ENCODE measurements at regions not wholly inside any gene's neighbourhood (a gene's known extent, or its start where the extent isn't known, plus 50 kb on each side); places are given as distances from the start of the nearest gene placed in this dataset.
"Not testable (repeated sequence)": the region's sequence is repeated elsewhere in the genome, so short reads cannot be mapped to it uniquely, and the experiment has no call there.

DNA sequence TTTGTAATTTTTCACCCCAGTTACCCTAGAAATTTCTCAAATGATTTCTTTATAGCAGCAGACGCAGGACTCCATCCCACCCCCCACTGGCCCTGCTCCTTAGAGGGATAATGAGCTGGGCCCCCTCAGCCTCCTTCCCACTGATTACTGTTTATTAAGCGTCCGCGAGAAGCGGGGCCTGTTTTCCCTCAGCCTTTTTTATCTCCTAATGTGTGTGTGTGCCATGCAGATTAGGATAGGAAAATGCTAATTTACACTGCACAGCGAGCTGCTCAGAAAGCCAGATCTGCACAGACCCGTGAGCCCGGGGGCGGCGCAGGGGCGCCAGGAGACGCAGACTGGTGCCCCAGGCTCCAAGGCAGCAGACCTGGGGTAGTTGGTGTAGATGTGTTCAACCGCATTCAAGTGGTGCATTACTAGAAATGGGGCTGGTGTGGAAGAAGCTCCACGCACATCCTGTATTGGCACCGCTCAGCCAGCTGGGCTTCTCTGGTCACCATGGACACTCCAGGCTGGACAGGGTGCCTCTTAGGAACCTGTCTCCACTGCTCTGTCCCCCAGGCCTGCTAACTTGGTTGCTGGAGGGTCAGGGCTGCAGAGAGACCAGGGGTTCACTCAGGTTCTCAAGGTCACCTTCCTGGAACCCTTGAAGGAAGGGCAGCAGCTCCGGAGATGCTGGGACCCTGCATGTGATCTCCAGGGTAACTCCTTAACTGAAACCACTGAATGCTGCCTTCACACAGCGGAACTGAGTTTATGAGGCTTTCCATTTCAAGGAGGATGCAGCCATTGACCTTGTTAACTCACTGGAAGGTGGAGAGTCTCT is 256.3 kb downstream of the ERMARD start:
- DNase-seq: no peak

DNA sequence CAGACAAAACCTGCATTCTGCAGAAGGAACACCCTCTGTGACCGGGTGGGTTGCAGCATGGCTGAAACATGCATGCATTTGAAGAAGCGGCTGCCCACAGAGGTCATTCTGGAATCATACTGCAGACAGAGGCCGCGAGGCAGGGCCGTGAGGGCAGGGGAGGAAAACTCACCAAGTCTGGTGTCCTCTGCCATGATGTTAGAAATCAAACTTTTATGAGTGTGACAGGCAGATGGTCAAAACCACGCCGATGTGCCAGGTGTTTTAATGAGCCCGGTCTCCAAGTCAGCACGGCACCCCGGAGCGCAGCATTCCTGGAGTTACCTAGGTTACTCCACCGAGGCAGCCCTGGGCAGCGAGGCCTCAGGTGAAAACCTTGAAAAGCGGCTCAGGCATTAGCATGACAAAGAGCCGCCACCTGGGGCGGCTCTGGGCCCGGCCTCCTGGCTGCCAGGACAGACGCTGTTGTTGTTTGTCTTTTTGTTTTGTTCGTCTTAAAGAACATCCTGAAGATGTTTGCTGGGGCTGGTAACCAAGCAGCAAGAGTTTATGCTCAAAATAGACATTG is 255.6 kb downstream of the ERMARD start:
- peak; percentile 64 for DNase-seq

- DNase-seq: no peak
Observed at GRCh38 chr6:170006071-170006899, 254.9 kb downstream of the ERMARD start.

DNA sequence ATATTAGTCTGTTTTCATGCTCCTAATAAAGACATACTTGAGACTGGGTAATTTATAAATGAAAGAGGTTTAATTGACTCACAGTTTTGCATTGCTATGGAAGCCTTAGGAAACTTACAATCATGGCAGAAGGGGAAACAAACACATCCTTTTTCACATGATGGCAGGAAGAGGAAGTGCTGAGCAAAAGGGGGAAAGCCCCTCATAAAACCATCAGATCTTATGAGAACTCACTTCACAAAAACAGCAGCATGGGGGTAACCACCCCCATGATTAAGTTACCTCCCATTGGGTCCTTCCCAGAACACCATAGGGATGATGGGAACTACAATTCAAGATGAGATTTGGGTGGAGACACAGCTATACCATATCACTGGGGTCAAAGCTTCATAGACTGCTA is 254.2 kb downstream of the ERMARD start:
- no peak for DNase-seq

- DNase-seq: no peak
Observed at GRCh38 chr6:170004585-170005210, 253.3 kb downstream of the ERMARD start.

GRCh38 chr6:170003451-170004160 is 252.2 kb downstream of the ERMARD start:
- no peak for DNase-seq

GRCh38 chr6:170003027-170003426 is 251.6 kb downstream of the ERMARD start:
- DNase-seq: no peak

DNA sequence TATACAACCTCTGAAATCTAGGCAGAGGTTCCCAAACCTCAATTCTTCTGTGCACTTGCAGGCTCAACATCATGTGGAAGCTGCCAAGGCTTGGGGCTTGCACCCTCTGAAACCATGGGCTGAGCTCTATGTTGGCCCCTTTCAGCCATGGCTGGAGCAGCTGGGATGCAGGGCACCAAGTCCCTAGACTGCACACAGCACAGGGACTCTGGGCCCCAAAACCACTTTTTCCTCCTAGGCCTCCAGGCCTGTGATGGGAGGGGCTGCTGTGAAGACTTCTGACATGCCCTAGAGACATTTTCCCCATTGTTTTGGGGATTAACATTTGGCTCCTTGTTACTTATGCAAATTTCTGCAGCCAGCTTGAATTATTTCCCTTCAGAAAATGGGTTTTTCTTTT is 250.4 kb downstream of the ERMARD start:
- DNase-seq: not testable (repeated sequence)

- no peak for DNase-seq
Observed at GRCh38 chr6:170000071-170000843, 248.8 kb downstream of the ERMARD start.

GRCh38 chr6:169999367-169999766 is 247.9 kb downstream of the ERMARD start:
- DNase-seq: no peak

DNA sequence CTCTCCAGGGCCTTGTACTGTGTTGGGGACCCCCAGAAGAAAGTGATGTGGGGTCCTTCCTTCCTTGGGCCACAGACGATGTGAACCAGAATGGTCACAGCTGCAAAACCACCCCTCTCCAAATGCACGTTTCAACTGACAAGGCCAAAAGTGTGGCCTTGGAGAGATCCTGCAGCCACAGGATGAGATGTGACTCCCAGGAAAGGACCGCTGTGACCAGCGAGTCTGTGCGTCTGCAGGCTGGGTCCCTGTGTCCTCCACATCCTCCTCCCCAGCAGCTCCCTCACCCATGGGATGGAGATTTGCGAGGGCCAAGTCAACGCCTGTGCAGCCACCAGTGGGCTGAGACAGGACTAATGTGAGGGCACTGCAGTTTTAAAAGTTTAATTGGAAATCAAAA is 247.0 kb downstream of the ERMARD start:
- DNase-seq: no peak

DNA sequence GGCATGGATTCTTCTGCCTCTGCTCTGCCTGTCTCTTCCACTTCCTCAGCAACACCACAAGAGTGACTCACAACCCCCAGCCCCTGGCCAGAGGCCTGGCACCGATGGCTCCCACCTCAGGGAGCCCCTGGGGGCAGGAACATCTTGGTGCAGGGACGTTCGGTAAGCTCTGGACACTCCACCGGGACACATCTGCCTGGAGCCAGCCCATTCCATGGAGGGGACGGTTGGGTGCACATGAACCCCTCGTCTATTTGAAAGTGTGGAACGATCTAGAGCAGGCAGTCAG is 246.5 kb downstream of the ERMARD start:
- DNase-seq: no peak

- DNase-seq: no peak
Observed at GRCh38 chr6:169997187-169997929, 245.9 kb downstream of the ERMARD start.

- no peak for DNase-seq
Observed at GRCh38 chr6:169996378-169997051, 245.1 kb downstream of the ERMARD start.

GRCh38 chr6:169994739-169995138 is 243.3 kb downstream of the ERMARD start:
- no peak for DNase-seq

- no peak for DNase-seq
Observed at GRCh38 chr6:169993861-169994481, 242.5 kb downstream of the ERMARD start.

- DNase-seq: no peak
Observed at GRCh38 chr6:169991913-169992312, 240.5 kb downstream of the ERMARD start.

DNA sequence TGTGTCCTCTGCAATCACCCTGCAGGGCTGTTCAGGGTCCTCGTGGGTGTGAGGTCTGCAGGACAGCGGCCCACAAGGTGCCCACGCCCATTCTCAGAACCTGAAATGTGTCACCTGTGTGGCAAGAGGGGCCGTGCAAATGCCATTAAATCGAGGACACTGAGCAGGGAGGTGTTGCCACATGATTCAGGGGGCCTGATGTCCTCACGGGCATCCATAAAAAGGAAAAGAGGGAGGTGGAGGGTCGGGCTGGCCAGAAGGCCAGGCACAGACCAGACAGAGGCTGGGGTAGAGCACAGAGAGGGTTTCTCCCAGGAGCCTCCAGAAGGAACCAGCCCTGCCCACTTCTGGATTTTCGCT is 239.6 kb downstream of the ERMARD start:
- no peak for DNase-seq

DNA sequence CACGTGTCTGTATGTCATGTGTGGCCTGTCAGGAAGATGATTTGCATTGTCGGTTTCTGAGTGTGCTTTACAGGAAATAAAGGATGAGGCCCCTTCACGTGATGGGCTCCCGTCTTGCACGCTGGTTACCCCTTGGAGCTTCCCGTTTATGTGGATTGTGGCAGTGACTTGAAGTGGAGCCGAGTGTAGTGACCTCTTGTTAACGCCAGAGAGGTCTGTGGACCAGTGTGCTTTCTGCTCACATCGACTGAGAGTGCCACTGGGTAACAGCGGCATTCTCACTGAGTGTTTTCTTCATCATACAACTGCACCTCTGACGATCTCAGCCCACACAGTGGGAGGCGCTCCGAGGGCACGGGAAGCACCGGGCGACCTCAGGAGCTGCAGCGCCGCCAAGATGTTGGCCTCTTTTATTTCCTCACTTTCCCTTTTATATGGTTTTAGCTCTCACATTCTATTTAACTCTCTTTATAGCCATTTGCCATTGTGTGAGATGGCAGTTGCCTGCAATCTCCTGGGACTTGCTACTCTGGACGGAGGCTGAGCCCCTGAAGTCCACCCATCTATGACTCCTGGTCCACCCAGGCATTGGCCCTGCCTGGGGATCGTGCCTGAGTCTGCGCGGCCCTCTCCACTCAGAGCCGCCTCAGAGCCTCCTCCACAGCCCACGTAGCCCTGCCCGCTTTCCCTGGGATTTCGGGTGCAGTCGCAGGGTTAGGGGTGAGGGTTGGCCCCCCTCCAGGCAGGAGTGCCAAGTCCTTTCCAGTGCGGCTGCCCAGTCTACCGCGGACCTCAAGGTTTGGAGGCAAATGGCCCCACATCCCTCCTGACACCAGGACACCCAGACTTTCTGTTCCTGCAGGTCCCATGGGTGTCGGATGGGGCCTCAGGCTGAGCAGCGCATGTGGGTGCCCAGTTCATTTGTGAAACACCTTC is 238.9 kb downstream of the ERMARD start:
- DNase-seq: no peak

All from eye (tissue), 1 donor.